ENCODE measurements at regions not wholly inside any gene's neighbourhood (a gene's known extent, or its start where the extent isn't known, plus 50 kb on each side); places are given as distances from the start of the nearest gene placed in this dataset.

GRCh38 chr9:79289856-79290255 lies 281.9 kb upstream of the TLE4 start:
- DNase-seq = no peak

- DNase-seq = no peak
Observed at GRCh38 chr9:79292731-79293280, 279.0 kb upstream of the TLE4 start.

- DNase-seq = peak; percentile 29
Observed at GRCh38 chr9:79300068-79300467, 271.7 kb upstream of the TLE4 start.

GRCh38 chr9:79301085-79301484 lies 270.7 kb upstream of the TLE4 start:
- DNase-seq = no peak

GRCh38 chr9:79301551-79302391 lies 270.0 kb upstream of the TLE4 start:
- DNase-seq = no peak

GRCh38 chr9:79302569-79302968 lies 269.2 kb upstream of the TLE4 start:
- DNase-seq = no peak

GRCh38 chr9:79308012-79308411 lies 263.8 kb upstream of the TLE4 start:
- DNase-seq = no peak

- DNase-seq = no peak
Observed at GRCh38 chr9:79312686-79313421, 258.9 kb upstream of the TLE4 start.

GRCh38 chr9:79325501-79325900 lies 246.3 kb upstream of the TLE4 start:
- DNase-seq = no peak

GRCh38 chr9:79329861-79330260 lies 241.9 kb upstream of the TLE4 start:
- no peak for DNase-seq

- DNase-seq = no peak
Observed at GRCh38 chr9:79334001-79334400, 237.8 kb upstream of the TLE4 start.

GRCh38 chr9:79334711-79335110 lies 237.1 kb upstream of the TLE4 start:
- DNase-seq = no peak

GRCh38 chr9:79335987-79336386 lies 235.8 kb upstream of the TLE4 start:
- DNase-seq = no peak

- no peak for DNase-seq
Observed at GRCh38 chr9:79341561-79341960, 230.2 kb upstream of the TLE4 start.

- no peak for DNase-seq
Observed at GRCh38 chr9:79346350-79347020, 225.3 kb upstream of the TLE4 start.

GRCh38 chr9:79352322-79352721 lies 219.4 kb upstream of the TLE4 start:
- no peak for DNase-seq

- no peak for DNase-seq
Observed at GRCh38 chr9:79353856-79354520, 217.8 kb upstream of the TLE4 start.

GRCh38 chr9:79357194-79357593 lies 214.6 kb upstream of the TLE4 start:
- no peak for DNase-seq

- no peak for DNase-seq
Observed at GRCh38 chr9:79357616-79358015, 214.1 kb upstream of the TLE4 start.

- no peak for DNase-seq
Observed at GRCh38 chr9:79360387-79361347, 211.1 kb upstream of the TLE4 start.
